ENCODE measurements at regions not wholly inside any gene's neighbourhood (a gene's known extent, or its start where the extent isn't known, plus 50 kb on each side); places are given as distances from the start of the nearest gene placed in this dataset.

GRCh38 chr5:174654442-174654841 is 69.9 kb upstream of the MSX2 start:
- Histone ChIP-seq H3K4me1 (no peaks in the 10 kb centered on the region), H3K4me3 (no peak overlapping the region), H3K27me3 (ENCODE audit: insufficient read depth in 3 of 3, low read length in 2 of 3) (peaks cover 0 to 3% (median 0%) of the 10 kb centered on the region in 3 donors), H3K27ac (no peak overlapping the region), H3K36me3 (ENCODE audit: insufficient read depth in 1 of 2, low read depth in 1 of 2) (no peaks in the 10 kb centered on the region), H3K9me3 (no peaks in the 10 kb centered on the region)
- no peak for DNase-seq
- no peak for ATAC-seq
- 65 to 76% (median 66%) methylated on average over 3 of the region's 3 CpGs for WGBS, 3 donors
- intact Hi-C loops (cut with DNase I) = no loop called here
- TF ChIP-seq CTCF (IDR thresholded peaks at IDR 0.05) = no peak

GRCh38 chr5:174655351-174655750 is 69.0 kb upstream of the MSX2 start:
- WGBS, 3 donors = 64 to 77% (median 72%) methylated on average over 4 of the region's 4 CpGs
- no peak for TF ChIP-seq CTCF (IDR thresholded peaks at IDR 0.05)
- Histone ChIP-seq H3K36me3 (ENCODE audit: insufficient read depth in 1 of 2, low read depth in 1 of 2) (no peaks in the 10 kb centered on the region), H3K27me3 (ENCODE audit: insufficient read depth in 3 of 3, low read length in 2 of 3) (peaks cover 0 to 3% (median 0%) of the 10 kb centered on the region in 3 donors), H3K9me3 (no peaks in the 10 kb centered on the region), H3K4me1 (no peaks in the 10 kb centered on the region), H3K27ac (no peak overlapping the region), H3K4me3 (no peak overlapping the region)
- ATAC-seq (no peak), DNase-seq (no peak)
- intact Hi-C loops (cut with DNase I) = no loop called here

GRCh38 chr5:174664180-174664850 is 60.1 kb upstream of the MSX2 start:
- DNase-seq = no peak
- no peaks in the 10 kb centered on the region for H3K4me1 ChIP-seq
- ATAC-seq = no peak
- H3K9me3 ChIP-seq = peaks cover 6% of the 10 kb centered on the region
- H3K27me3 ChIP-seq (ENCODE audit: insufficient read depth in 3 of 3, low read length in 2 of 3) = peaks cover 0 to 3% (median 2%) of the 10 kb centered on the region in 3 donors
- H3K27ac ChIP-seq = no peak overlapping the region
- intact Hi-C loops (cut with DNase I) = no loop called here
- WGBS, 3 donors = 82 to 87% (median 86%) methylated on average over 4 of the region's 4 CpGs
- TF ChIP-seq CTCF (IDR thresholded peaks at IDR 0.05) = no peak
- H3K36me3 ChIP-seq (ENCODE audit: insufficient read depth in 1 of 2, low read depth in 1 of 2) = no peaks in the 10 kb centered on the region
- no peak overlapping the region for H3K4me3 ChIP-seq

GRCh38 chr5:174665347-174665746 is 59.0 kb upstream of the MSX2 start:
- no peaks in the 10 kb centered on the region for H3K4me1 ChIP-seq
- DNase-seq = no peak
- TF ChIP-seq CTCF (IDR thresholded peaks at IDR 0.05) = no peak

GRCh38 chr5:174667526-174667925 is 56.9 kb upstream of the MSX2 start:
- H3K36me3 ChIP-seq (ENCODE audit: insufficient read depth in 1 of 2, low read depth in 1 of 2) = no peaks in the 10 kb centered on the region
- intact Hi-C loops (cut with DNase I) = no loop called here
- no peak for TF ChIP-seq CTCF (IDR thresholded peaks at IDR 0.05)
- 84 to 94% (median 94%) methylated on average over 2 of the region's 2 CpGs for WGBS, 3 donors
- no peak overlapping the region for H3K4me3 ChIP-seq
- no peak overlapping the region for H3K27ac ChIP-seq
- peaks cover 6% of the 10 kb centered on the region for H3K9me3 ChIP-seq
- ATAC-seq (no peak), DNase-seq (no peak)
- peaks cover 0 to 3% (median 2%) of the 10 kb centered on the region in 3 donors for H3K27me3 ChIP-seq (ENCODE audit: insufficient read depth in 3 of 3, low read length in 2 of 3)
- H3K4me1 ChIP-seq = no peaks in the 10 kb centered on the region

More at GRCh38 chr5:174665347-174665746, 59.0 kb upstream of the MSX2 start:
- intact Hi-C loops (cut with DNase I) = no loop called here
- no peak overlapping the region for H3K4me3 ChIP-seq
- H3K36me3 ChIP-seq (ENCODE audit: insufficient read depth in 1 of 2, low read depth in 1 of 2) = no peaks in the 10 kb centered on the region
- H3K9me3 ChIP-seq = peaks cover 6% of the 10 kb centered on the region
- 69 to 76% (median 74%) methylated on average over 2 of the region's 2 CpGs for WGBS, 3 donors
- no peak overlapping the region for H3K27ac ChIP-seq
- ATAC-seq = no peak
- H3K27me3 ChIP-seq (ENCODE audit: insufficient read depth in 3 of 3, low read length in 2 of 3) = peaks cover 0 to 3% (median 2%) of the 10 kb centered on the region in 3 donors

All from psoas muscle (tissue), 7 donors.